Adrenal gland (tissue), 9 donors: ENCODE measurements at regions not wholly inside any gene's neighbourhood (a gene's known extent, or its start where the extent isn't known, plus 50 kb on each side); places are given as distances from the start of the nearest gene placed in this dataset.

Experiments used
- DNase-seq, 7 donors: peaks; one replicate each; pipeline ENCODE4 v3.0.0-alpha.2; 2019 to 2020
- H3K27ac ChIP-seq, 5 donors: fragments of 200-600 bp; sonication (generic) in 4 of 5; 1 replicate in 3 of 5; 2 replicates in 2 of 5; pipeline versions ENCODE4 v1.5.1 to v1.8.0; 2016 to 2020; ENCODE audit warnings: mild to moderate bottlenecking in 1 of 5
- H3K27me3 ChIP-seq: fragments of 200-600 bp; 2 replicates; pipeline ENCODE4 v1.8.0; 2021
- H3K36me3 ChIP-seq, 2 donors: fragments of 200-600 bp; replicated peaks in 1 of 2; 1 replicate in 1 of 2; 2 replicates in 1 of 2; pipeline versions ENCODE4 v1.5.1 to v1.8.0; 2018 to 2022
- H3K4me1 ChIP-seq, 2 donors: fragments of 200-600 bp; replicated peaks in 1 of 2; 1 replicate in 1 of 2; 2 replicates in 1 of 2; pipeline versions ENCODE4 v1.5.1 to v1.8.0; 2018 to 2021
- H3K4me3 ChIP-seq, 4 donors: fragments of 200-600 bp; sonication (generic) in 3 of 4; one replicate each; pipeline ENCODE4 v1.5.1; 2016 to 2018
- H3K9me3 ChIP-seq, 3 donors: fragments of 200-600 bp; sonication (generic) in 1 of 3; replicated peaks in 1 of 3; 1 replicate in 2 of 3; 2 replicates in 1 of 3; pipeline versions ENCODE4 v1.5.1 to v1.8.0; 2016 to 2021
- POLR2A ChIP-seq, 2 donors: fragments of 450-650 bp; IDR thresholded peaks; one replicate each; pipeline ENCODE4 v1.6.1; 2017; ENCODE audit warnings: antibody characterized with exemption in 2 of 2, mild to moderate bottlenecking in 2 of 2, moderate library complexity in 1 of 2
- WGBS, 4 donors: extraction: QIAGEN DNeasy Blood & Tissue Kit in 2 of 4; methylation state at CpG; one replicate each; pipeline versions ENCODE4 v1.1.5 to v1.1.7; 2013 to 2017; 5-methylcytosine and 5-hydroxymethylcytosine counted together
- intact Hi-C, 2 donors: fragments of 100-400 bp; cut with DNase I; formaldehyde crosslinking; loops; one replicate each; pipeline versions ENCODE4 v1.14.1 to v1.15.0; 2022 to 2023
- TF ChIP-seq, protein P1 (sequence below), 6 experiments: fragments of 450-650 bp in 4 of 6; fragments of 200-600 bp in 2 of 6; sonication (generic) in 1 of 6; IDR thresholded peaks; 1 replicate in 5 of 6; 2 replicates in 1 of 6; pipeline versions ENCODE4 v1.5.1 to v1.8.0; 2016 to 2021; ENCODE audit warnings: antibody characterized with exemption in 6 of 6, mild to moderate bottlenecking in 2 of 6, moderate library complexity in 1 of 6
- donor health status: healthy with polysubstance abuse.
- donor health status: Bipolar disorder and iron deficiency.
- donor health status: DM: yes; HTN: yes; CAD: no.
- donor health status: DM: no; HTN: no; CAD: no.
- donor health status: DM: no; HTN: no; CAD: no.

GRCh38 chr7:109044691-109045090 lies 475.0 kb downstream of the DNAJB9 start:
- no peak overlapping the region for H3K27ac ChIP-seq
- no peak overlapping the region for H3K4me3 ChIP-seq
- H3K36me3 ChIP-seq = no peaks in the 10 kb centered on the region
- H3K27me3 ChIP-seq = no peaks in the 10 kb centered on the region
- intact Hi-C loops = no loop called here
- H3K9me3 ChIP-seq = no peaks in the 10 kb centered on the region
- no peak for DNase-seq
- no peak for TF ChIP-seq POLR2A (IDR thresholded peaks at IDR 0.05)
- TF ChIP-seq, protein P1, sequence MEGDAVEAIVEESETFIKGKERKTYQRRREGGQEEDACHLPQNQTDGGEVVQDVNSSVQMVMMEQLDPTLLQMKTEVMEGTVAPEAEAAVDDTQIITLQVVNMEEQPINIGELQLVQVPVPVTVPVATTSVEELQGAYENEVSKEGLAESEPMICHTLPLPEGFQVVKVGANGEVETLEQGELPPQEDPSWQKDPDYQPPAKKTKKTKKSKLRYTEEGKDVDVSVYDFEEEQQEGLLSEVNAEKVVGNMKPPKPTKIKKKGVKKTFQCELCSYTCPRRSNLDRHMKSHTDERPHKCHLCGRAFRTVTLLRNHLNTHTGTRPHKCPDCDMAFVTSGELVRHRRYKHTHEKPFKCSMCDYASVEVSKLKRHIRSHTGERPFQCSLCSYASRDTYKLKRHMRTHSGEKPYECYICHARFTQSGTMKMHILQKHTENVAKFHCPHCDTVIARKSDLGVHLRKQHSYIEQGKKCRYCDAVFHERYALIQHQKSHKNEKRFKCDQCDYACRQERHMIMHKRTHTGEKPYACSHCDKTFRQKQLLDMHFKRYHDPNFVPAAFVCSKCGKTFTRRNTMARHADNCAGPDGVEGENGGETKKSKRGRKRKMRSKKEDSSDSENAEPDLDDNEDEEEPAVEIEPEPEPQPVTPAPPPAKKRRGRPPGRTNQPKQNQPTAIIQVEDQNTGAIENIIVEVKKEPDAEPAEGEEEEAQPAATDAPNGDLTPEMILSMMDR (IDR thresholded peaks at IDR 0.05) = no peak
- no peaks in the 10 kb centered on the region for H3K4me1 ChIP-seq
- WGBS, 4 donors = 54 to 73% (median 63%) methylated on average over 1 of the region's 1 CpG

DNA sequence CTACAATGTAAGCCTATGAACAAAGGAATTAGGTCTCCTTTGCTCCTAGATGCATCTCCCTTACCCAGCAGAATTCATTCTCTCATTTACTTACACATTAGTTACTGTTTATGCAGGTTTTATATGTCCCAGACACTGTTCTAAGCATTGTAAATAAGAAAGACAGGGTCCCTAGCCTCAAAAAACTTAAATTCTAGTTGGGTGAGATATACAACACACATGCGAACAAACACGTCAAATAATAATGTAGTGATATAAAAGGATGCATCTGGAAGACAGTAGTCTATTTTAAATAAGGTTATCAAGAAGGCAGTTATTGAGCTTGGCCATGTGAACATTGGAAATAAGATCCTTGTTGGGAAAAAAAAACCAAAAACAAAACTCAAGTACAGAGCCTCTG lies 479.7 kb downstream of the DNAJB9 start:
- 77 to 92% (median 89%) methylated on average over 2 of the region's 2 CpGs for WGBS, 4 donors
- DNase-seq = no peak
- H3K9me3 ChIP-seq = peaks cover 0 to 5% (median 0%) of the 10 kb centered on the region in 3 donors
- H3K4me3 ChIP-seq = no peak overlapping the region
- H3K4me1 ChIP-seq = no peaks in the 10 kb centered on the region
- no peaks in the 10 kb centered on the region for H3K36me3 ChIP-seq
- H3K27me3 ChIP-seq = no peaks in the 10 kb centered on the region
- TF ChIP-seq, protein P1 (IDR thresholded peaks at IDR 0.05) = no peak
- no peak for TF ChIP-seq POLR2A (IDR thresholded peaks at IDR 0.05)
- no peak overlapping the region for H3K27ac ChIP-seq
- intact Hi-C loops = no loop called here

GRCh38 chr7:109059089-109059488 lies 489.4 kb downstream of the DNAJB9 start:
- WGBS, 4 donors = 33 to 84% (median 76%) methylated on average over 1 of the region's 1 CpG; no CpG with 5 or more reads in 1 of the 4 donors
- no peak for DNase-seq
- Histone ChIP-seq H3K4me3 (no peak overlapping the region), H3K36me3 (no peaks in the 10 kb centered on the region), H3K27me3 (no peaks in the 10 kb centered on the region), H3K4me1 (no peaks in the 10 kb centered on the region), H3K27ac (no peak overlapping the region), H3K9me3 (no peaks in the 10 kb centered on the region)
- intact Hi-C loops = no loop called here
- TF ChIP-seq, protein P1 (IDR thresholded peaks at IDR 0.05) = no peak
- TF ChIP-seq POLR2A (IDR thresholded peaks at IDR 0.05) = no peak

DNA sequence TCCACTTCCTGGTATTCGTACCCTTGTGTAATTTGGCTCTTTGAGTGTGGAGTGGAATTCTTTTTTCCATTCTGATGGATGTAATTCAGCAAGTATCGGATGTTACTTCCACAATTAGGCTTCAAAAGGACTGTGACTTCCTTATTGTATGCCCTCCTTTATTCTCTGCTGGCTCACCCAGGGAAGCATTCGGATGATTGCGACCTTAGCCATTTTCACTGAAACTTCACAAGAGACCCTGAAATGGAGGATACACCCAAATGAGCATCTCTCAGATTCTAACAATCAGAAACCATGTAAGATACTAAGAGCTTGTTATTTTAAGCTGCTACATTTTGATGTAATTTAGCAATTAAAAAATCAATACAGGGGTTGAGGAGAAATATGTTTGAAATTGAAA lies 493.1 kb downstream of the DNAJB9 start:
- no peaks in the 10 kb centered on the region for H3K36me3 ChIP-seq
- no peaks in the 10 kb centered on the region for H3K27me3 ChIP-seq
- H3K4me1 ChIP-seq = no peaks in the 10 kb centered on the region
- no peaks in the 10 kb centered on the region for H3K9me3 ChIP-seq
- WGBS, 4 donors = 74 to 88% (median 79%) methylated on average over 4 of the region's 4 CpGs
- DNase-seq = no peak
- intact Hi-C loops = no loop called here
- no peak overlapping the region for H3K4me3 ChIP-seq
- TF ChIP-seq, protein P1 (IDR thresholded peaks at IDR 0.05) = no peak
- no peak for TF ChIP-seq POLR2A (IDR thresholded peaks at IDR 0.05)
- H3K27ac ChIP-seq = no peak overlapping the region
